HG02759 (cell line): ENCODE measurements at regions not wholly inside any gene's neighbourhood (a gene's known extent, or its start where the extent isn't known, plus 50 kb on each side); places are given as distances from the start of the nearest gene placed in this dataset.

Experiments
- ATAC-seq: cut with Tn5 transposase; IDR thresholded peaks from one replicate; pipeline ENCODE4 v1.9.1; 2021; ENCODE audit warnings: mild to moderate bottlenecking, moderate library complexity; ENCODE audit not compliant: unreplicated experiment

- ATAC-seq, result no peak
These were observed 349.7 kb downstream of the TUSC7 start for GRCh38 chr3:117059067-117059955.

- no peak for ATAC-seq
These were observed 350.3 kb downstream of the TUSC7 start for GRCh38 chr3:117059956-117060270.

- ATAC-seq, result no peak
These were observed 354.4 kb downstream of the TUSC7 start for GRCh38 chr3:117063930-117064329.

- no peak for ATAC-seq
These were observed 358.7 kb downstream of the TUSC7 start for GRCh38 chr3:117068301-117068700.

GRCh38 chr3:117074826-117075225 lies 365.2 kb downstream of the TUSC7 start:
- no peak for ATAC-seq

GRCh38 chr3:117079997-117080396 lies 370.4 kb downstream of the TUSC7 start:
- no peak for ATAC-seq

- ATAC-seq, result no peak
These were observed 371.3 kb downstream of the TUSC7 start for GRCh38 chr3:117080872-117081271.

- no peak for ATAC-seq
These were observed 374.7 kb downstream of the TUSC7 start for GRCh38 chr3:117084277-117084676.

GRCh38 chr3:117084739-117085270 lies 375.2 kb downstream of the TUSC7 start:
- ATAC-seq, result no peak

- no peak for ATAC-seq
These were observed 382.1 kb downstream of the TUSC7 start for GRCh38 chr3:117091676-117092075.

GRCh38 chr3:117096549-117096948 lies 387.0 kb downstream of the TUSC7 start:
- ATAC-seq, result no peak

- no peak for ATAC-seq
These were observed 387.8 kb downstream of the TUSC7 start for GRCh38 chr3:117097351-117097750.

- ATAC-seq, result no peak
These were observed 392.1 kb downstream of the TUSC7 start for GRCh38 chr3:117101697-117102096.

- ATAC-seq, result no peak
These were observed 392.8 kb downstream of the TUSC7 start for GRCh38 chr3:117102426-117102825.

- no peak for ATAC-seq
These were observed 394.1 kb downstream of the TUSC7 start for GRCh38 chr3:117103675-117104074.

GRCh38 chr3:117104381-117104780 lies 394.8 kb downstream of the TUSC7 start:
- ATAC-seq, result no peak

- ATAC-seq, result no peak
These were observed 395.2 kb downstream of the TUSC7 start for GRCh38 chr3:117104792-117105191.

- no peak for ATAC-seq
These were observed 396.1 kb downstream of the TUSC7 start for GRCh38 chr3:117105686-117106085.

GRCh38 chr3:117106396-117106795 lies 396.8 kb downstream of the TUSC7 start:
- ATAC-seq, result no peak

- ATAC-seq, result no peak
These were observed 398.4 kb downstream of the TUSC7 start for GRCh38 chr3:117107946-117108345.

- ATAC-seq, result no peak
These were observed 399.6 kb downstream of the TUSC7 start for GRCh38 chr3:117109178-117109577.

- ATAC-seq, result no peak
These were observed 405.1 kb downstream of the TUSC7 start for GRCh38 chr3:117114517-117115265.
